ENCODE measurements at regions not wholly inside any gene's neighbourhood (a gene's known extent, or its start where the extent isn't known, plus 50 kb on each side); places are given as distances from the start of the nearest gene placed in this dataset.

DNA sequence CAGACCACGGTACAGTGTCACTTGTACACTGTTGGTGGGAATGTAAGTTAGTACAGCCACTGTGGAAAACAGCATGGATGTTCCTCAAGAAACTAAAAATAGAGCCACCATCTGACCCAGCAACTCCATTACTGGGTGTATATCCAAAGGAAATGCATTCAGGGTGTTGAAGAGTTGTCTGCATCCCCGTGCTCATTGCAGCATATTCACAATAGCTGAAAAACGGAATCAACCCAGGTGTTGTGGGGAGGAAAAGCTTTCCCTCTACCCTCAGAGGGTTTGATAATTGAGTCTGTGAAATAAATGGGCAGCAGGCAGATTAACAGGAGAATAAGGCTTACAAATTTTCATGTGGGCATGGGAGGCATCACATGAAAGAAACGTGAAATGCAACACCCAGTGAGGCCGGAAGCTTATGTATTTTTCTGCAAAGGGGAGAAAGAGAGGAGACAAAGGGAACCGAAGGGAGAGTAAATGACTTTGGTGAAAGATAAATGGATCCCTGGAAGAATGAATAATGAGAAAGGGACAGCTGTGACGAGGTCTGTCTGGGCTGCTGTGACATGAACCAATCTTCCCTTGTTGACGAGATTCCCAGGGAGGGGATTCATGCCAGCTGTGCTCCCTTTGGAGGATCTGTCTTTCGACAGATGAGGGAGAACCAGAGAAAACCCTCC lies 106.2 kb downstream of the KCNJ12 start:
- TF ChIP-seq POLR2A (IDR thresholded peaks at IDR 0.05): no peak
- TF ChIP-seq, protein P1, sequence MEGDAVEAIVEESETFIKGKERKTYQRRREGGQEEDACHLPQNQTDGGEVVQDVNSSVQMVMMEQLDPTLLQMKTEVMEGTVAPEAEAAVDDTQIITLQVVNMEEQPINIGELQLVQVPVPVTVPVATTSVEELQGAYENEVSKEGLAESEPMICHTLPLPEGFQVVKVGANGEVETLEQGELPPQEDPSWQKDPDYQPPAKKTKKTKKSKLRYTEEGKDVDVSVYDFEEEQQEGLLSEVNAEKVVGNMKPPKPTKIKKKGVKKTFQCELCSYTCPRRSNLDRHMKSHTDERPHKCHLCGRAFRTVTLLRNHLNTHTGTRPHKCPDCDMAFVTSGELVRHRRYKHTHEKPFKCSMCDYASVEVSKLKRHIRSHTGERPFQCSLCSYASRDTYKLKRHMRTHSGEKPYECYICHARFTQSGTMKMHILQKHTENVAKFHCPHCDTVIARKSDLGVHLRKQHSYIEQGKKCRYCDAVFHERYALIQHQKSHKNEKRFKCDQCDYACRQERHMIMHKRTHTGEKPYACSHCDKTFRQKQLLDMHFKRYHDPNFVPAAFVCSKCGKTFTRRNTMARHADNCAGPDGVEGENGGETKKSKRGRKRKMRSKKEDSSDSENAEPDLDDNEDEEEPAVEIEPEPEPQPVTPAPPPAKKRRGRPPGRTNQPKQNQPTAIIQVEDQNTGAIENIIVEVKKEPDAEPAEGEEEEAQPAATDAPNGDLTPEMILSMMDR (IDR thresholded peaks at IDR 0.05): no peak

All from esophagus squamous epithelium (tissue), 4 donors.